NCI-H1694 treated with DMSO at 0.1 percent for 48 hours (cell line): ENCODE measurements at regions not wholly inside any gene's neighbourhood (a gene's known extent, or its start where the extent isn't known, plus 50 kb on each side); places are given as distances from the start of the nearest gene placed in this dataset.

ENCODE experiments used
- DNase-seq: peaks from one replicate; lab custom pipeline; 2025; lab: John Stamatoyannopoulos, UW

- DNase-seq: no peak
These were observed 184.8 kb upstream of the KLHL29 start for GRCh38 chr2:23200068-23200786.

- no peak for DNase-seq
These were observed 184.2 kb upstream of the KLHL29 start for GRCh38 chr2:23200787-23201114.

GRCh38 chr2:23203383-23203782 is 181.6 kb upstream of the KLHL29 start:
- no peak for DNase-seq

GRCh38 chr2:23204685-23205242 is 180.2 kb upstream of the KLHL29 start:
- DNase-seq: no peak

GRCh38 chr2:23206650-23207049 is 178.3 kb upstream of the KLHL29 start:
- DNase-seq: no peak

- no peak for DNase-seq
These were observed 177.1 kb upstream of the KLHL29 start for GRCh38 chr2:23207871-23208270.

GRCh38 chr2:23208339-23208738 is 176.6 kb upstream of the KLHL29 start:
- no peak for DNase-seq

- DNase-seq: no peak
These were observed 175.9 kb upstream of the KLHL29 start for GRCh38 chr2:23209059-23209458.

- DNase-seq: no peak
These were observed 172.9 kb upstream of the KLHL29 start for GRCh38 chr2:23211987-23212583.

- DNase-seq: no peak
These were observed 171.8 kb upstream of the KLHL29 start for GRCh38 chr2:23213196-23213595.

- DNase-seq: no peak
These were observed 170.0 kb upstream of the KLHL29 start for GRCh38 chr2:23215016-23215415.

- no peak for DNase-seq
These were observed 165.3 kb upstream of the KLHL29 start for GRCh38 chr2:23219666-23220065.

- no peak for DNase-seq
These were observed 164.4 kb upstream of the KLHL29 start for GRCh38 chr2:23220513-23221094.

GRCh38 chr2:23221236-23221635 is 163.7 kb upstream of the KLHL29 start:
- no peak for DNase-seq

- DNase-seq: no peak
These were observed 163.1 kb upstream of the KLHL29 start for GRCh38 chr2:23221901-23222300.

- no peak for DNase-seq
These were observed 154.1 kb upstream of the KLHL29 start for GRCh38 chr2:23230885-23231284.

GRCh38 chr2:23231865-23232264 is 153.1 kb upstream of the KLHL29 start:
- no peak for DNase-seq

GRCh38 chr2:23235292-23235691 is 149.7 kb upstream of the KLHL29 start:
- DNase-seq: no peak

GRCh38 chr2:23235736-23236135 is 149.2 kb upstream of the KLHL29 start:
- no peak for DNase-seq

GRCh38 chr2:23237147-23237546 is 147.8 kb upstream of the KLHL29 start:
- no peak for DNase-seq

GRCh38 chr2:23238011-23238657 is 146.8 kb upstream of the KLHL29 start:
- DNase-seq: no peak

GRCh38 chr2:23239374-23239773 is 145.6 kb upstream of the KLHL29 start:
- DNase-seq: no peak

- DNase-seq: peak; percentile 17
These were observed 143.9 kb upstream of the KLHL29 start for GRCh38 chr2:23241121-23241520.
